ENCODE measurements at regions not wholly inside any gene's neighbourhood (a gene's known extent, or its start where the extent isn't known, plus 50 kb on each side); places are given as distances from the start of the nearest gene placed in this dataset.
A peak's percentile ranks its signal among the peaks of the same experiment; 100 is the strongest.
"Not testable (repeated sequence)": the region's sequence is repeated elsewhere in the genome, so short reads cannot be mapped to it uniquely, and the experiment has no call there.

DNA sequence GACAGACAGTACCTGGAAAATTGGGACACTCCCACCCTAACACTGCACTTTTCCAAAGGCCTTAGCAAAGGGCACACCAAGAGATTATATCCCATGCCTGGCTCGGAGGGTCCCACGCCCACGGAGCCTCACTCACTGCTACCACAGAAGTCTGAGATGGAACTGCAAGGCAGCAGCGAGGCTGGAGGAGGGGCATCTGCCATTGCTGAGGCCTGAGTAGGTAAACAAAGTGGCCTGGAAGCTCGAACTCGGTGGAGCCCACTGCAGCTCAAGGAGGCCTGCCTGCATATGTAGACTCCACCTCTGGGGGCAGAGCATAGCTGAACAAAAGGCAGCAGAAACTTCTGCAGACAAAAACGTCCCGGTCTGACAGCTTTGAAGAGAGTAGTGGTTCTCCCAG, 931.6 kb upstream of the MDGA2 start:
- not testable (repeated sequence) for DNase-seq

GRCh38 chr14:48598458-48598857, 923.1 kb upstream of the MDGA2 start:
- DNase-seq: no peak

DNA sequence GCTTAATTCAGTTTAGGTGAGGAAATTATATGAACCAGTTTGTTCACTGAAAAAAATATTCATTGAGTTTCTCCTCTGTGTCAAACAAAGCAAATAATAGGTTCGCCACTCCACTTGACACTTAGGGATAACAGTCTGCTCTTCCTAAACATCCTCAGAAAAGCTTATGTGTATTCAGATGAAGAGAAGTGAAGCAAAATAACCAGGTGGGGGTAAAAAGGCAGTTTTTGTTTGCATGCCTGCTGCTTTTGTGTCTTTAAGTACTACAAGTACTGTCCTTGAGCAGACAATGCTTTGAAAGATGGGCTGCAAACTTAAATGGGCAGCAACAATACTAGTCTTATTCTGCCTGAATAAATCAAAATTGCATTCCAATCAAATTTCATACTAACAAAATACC, 910.7 kb upstream of the MDGA2 start:
- no peak for DNase-seq

- no peak for DNase-seq
These were observed 908.6 kb upstream of the MDGA2 start for GRCh38 chr14:48584031-48584430.

DNA sequence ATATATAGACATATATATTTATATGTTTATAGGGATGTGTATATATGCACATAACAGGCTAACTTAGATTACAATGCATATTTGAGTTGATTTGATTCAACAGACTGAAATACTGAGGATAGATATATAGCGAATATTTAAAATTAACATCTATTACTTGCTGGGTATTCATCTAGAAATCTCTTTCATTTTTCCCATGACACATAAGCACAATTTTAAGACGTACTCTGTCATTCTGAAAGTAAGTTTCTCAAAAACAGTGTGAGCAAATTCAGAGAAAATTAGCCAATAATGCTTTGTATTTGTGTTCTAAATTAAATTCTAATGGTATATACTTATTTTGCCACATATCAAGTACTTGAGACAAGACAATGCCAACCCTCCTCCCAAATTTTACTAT, 907.5 kb upstream of the MDGA2 start:
- DNase-seq: no peak

GRCh38 chr14:48580692-48581091, 905.3 kb upstream of the MDGA2 start:
- no peak for DNase-seq

DNA sequence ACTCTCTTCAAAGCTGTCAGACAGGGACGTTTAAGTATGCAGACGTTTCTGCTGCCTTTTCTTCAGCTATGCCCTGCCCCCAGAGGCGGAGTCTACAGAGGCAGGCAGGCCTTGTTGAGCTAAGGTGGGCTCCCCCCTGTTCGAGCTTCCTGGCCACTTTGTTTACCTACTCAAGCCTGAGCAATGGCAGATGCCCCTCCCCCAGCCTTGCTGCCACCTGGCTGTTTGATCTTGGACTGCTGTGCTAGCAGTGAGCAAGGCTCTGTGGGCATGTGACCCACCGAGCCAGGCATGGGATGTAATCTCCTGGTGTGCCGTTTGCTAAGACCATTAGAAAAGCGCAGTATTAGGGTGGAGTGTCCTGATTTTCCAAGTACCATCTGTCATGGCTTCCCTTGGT, 900.4 kb upstream of the MDGA2 start:
- DNase-seq: no peak

DNA sequence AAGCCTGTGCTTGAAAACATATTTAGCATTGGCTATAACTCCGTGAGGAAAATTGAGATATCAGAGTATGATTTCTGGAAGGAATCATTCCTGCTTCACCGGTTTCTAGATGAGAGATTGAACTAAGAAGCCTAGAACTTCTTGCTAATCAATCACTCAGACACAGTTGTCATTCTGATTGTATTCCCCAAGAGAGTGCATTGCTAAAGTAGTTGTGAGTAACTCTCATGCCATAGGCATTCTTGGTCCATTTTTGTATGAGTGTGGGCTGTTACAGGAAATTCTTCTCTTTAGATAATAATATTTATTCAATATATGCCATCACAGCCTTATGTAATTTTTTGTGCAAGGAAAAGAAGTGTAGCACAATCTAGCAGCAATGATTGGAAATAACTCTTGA, 893.3 kb upstream of the MDGA2 start:
- no peak for DNase-seq

DNA sequence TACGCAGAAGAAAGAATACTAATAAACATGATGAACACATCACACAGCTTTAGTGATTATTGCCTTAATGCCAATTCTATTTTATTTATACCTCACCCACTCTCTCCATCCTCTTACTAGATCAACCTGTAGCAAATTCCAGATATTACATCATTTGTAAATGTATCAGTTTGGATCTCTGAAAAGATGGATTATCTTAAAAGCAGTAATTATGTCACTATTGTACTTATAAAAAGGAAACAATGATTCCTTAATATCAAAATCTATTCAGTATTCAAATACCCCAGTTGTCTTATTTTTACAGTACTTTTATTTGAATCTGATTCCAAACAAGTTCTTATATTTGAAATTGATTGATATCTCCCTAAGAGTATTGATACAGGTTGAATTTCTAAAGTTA, 892.8 kb upstream of the MDGA2 start:
- DNase-seq: no peak

DNA sequence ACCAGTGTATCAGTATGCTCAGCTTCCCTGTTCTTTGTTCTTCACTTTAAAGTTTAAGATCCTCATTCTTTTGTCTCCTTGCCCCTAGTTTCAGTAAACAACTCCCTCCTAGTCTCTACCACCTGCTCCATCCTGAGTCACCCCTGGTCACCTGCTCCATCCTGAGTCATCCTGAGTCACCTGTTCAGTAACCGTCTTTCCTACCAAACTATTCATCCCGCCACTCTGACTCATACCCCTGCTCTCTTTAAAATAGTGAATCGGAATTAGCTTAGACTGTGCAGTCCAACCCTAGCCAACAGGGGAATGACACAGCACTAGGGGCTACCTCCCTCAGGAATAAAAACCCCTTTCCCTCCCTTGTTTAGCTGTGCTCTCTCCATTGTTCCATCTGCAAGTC, 888.1 kb upstream of the MDGA2 start:
- peak in 31 of 56 donors; percentile 1 to 74 (median 23) for DNase-seq

- not testable (repeated sequence) for DNase-seq
These were observed 886.0 kb upstream of the MDGA2 start for GRCh38 chr14:48561438-48561837.

DNA sequence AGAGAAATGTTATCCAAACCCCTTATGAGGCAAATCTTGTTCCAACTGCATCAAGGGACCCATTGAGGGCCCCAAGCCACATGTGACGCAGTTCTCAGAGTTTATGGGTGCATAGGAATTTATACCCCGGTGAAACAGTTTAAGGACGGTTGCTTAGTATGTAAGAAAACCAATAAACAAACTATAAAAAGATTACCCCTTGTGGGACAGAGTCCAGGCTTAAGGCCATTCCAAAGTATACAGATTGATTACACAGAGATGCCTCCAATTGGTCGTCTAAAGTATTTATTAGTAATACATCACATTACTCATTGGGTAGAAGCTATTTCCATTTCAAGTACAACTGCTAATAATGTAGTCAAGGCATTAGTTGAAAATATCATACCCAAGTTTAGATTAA, 885.0 kb upstream of the MDGA2 start:
- no peak for DNase-seq

- DNase-seq: no peak
These were observed 878.0 kb upstream of the MDGA2 start for GRCh38 chr14:48553443-48553842.

GRCh38 chr14:48546996-48547395, 871.6 kb upstream of the MDGA2 start:
- DNase-seq: no peak

GRCh38 chr14:48537600-48537999, 862.2 kb upstream of the MDGA2 start:
- no peak for DNase-seq

GRCh38 chr14:48536318-48536717, 860.9 kb upstream of the MDGA2 start:
- no peak for DNase-seq

GRCh38 chr14:48527832-48528231, 852.4 kb upstream of the MDGA2 start:
- no peak for DNase-seq

DNA sequence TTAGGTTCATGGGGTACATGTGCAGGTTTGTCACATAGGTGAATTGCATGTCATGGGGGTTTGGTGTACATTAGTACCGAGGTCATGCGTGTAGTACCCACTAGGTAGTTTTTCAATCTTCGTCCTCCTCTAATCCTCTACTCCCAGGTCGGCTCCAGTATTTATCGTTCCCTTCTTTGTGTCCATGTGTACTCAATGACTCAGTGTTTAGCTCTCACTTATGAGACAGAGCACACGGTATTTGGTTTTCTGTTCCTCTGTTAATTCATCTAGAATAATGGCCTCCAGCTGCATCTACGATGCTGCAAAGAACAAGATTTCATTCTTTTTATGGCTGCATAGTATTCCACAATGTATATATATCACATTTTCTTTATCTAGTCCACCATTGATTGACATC, 850.9 kb upstream of the MDGA2 start:
- DNase-seq: no peak

DNA sequence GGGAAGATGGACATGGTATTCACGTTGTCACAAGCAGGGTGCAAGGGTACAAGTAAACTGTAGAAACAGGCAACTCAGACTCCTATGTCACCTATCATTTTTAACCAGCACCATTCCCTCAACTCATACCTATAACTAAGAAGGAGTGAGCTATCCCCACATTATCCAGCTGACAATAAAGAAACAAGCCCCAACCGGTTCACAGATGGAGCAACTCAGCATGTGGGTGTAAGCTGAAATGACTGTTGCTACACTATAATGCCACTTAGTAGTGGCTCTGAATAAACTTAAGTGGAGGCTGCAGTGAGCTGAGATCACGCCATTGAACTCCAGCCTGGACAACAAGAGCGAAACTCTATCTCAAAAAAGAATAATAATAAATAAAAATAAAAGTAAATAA, 829.5 kb upstream of the MDGA2 start:
- DNase-seq: no peak

DNA sequence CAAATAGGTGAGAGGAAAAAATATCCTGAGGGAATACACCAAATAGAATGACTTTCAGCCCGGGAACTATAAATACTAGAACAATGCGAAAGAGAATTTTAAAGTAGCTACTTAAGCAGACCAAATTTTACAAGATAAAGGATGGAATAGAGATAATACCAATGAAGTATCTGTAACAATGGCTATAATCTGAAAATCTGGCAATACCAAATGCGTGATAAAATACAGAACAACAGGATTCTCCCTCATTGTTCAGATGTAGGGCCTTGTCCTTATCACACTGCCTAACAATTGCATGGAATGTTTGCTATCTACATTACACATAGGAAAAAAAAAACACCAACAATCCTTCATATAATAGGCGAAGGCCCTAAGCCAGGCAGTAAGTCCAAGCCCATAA, 815.4 kb upstream of the MDGA2 start:
- DNase-seq: no peak

DNA sequence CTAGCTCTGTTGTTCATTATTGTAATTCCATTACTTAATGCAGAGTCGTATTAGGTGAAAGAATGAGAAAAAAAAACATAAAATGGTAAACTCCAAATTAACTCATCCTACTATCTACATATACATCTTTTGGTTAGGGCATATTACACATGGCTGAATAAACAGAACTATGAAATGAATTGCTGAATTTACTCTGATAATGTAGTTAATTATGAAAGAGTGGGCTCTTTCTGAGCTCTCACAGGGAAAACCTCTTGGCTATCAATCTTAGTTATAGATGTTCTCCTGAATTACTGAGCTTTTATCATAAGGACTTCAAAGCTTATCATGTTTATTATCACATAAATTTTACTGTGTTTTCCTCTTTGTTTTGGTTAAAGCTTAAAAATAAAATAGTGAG, 798.5 kb upstream of the MDGA2 start:
- DNase-seq: no peak

GRCh38 chr14:48456051-48456450, 780.6 kb upstream of the MDGA2 start:
- DNase-seq: no peak

DNA sequence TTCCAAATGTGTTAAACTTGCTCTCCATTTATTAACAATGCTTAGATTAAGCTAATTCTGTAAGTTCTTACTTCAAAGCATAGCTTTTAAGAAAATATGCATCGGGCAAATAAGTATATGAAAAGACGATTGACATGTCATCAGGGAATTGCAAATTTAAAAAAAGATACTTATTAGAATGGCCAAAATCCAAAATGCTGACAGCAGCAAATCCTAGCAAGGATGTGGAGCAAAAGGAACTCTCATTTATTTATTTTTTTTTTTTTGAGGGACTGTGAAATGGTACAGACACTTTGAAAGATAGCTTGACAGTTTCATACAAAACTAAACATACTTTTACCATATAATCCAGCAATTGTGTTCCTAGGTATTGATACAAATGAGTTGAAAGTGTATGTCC, 779.5 kb upstream of the MDGA2 start:
- no peak for DNase-seq

- DNase-seq: no peak
These were observed 777.1 kb upstream of the MDGA2 start for GRCh38 chr14:48452437-48452995.
